ENCODE measurements at regions not wholly inside any gene's neighbourhood (a gene's known extent, or its start where the extent isn't known, plus 50 kb on each side); places are given as distances from the start of the nearest gene placed in this dataset.
"Not testable (repeated sequence)": the region's sequence is repeated elsewhere in the genome, so short reads cannot be mapped to it uniquely, and the experiment has no call there.

- FAIRE-seq (no peak), DNase-seq (ENCODE audit: insufficient read length, low spot score) (no peak)
These were observed 110.6 kb upstream of the FHL2 start for GRCh38 chr2:105509269-105510086.

- DNase-seq (ENCODE audit: insufficient read length, low spot score); FAIRE-seq: not testable (repeated sequence)
These were observed 108.0 kb upstream of the FHL2 start for GRCh38 chr2:105506860-105507259.

- no peak for FAIRE-seq
These were observed 105.6 kb upstream of the FHL2 start for GRCh38 chr2:105504459-105504858.

GRCh38 chr2:105502625-105503334, 103.9 kb upstream of the FHL2 start:
- DNase-seq (ENCODE audit: insufficient read length, low spot score), result no peak
- FAIRE-seq, result no peak

More at GRCh38 chr2:105504459-105504858, 105.6 kb upstream of the FHL2 start:
- no peak for DNase-seq (ENCODE audit: insufficient read length, low spot score)

- DNase-seq (ENCODE audit: insufficient read length, low spot score), result no peak
- FAIRE-seq, result no peak
These were observed 99.5 kb upstream of the FHL2 start for GRCh38 chr2:105498281-105498846.

GRCh38 chr2:105497094-105497493, 98.2 kb upstream of the FHL2 start:
- DNase-seq (ENCODE audit: insufficient read length, low spot score) (no peak), FAIRE-seq (no peak)

- no peak for DNase-seq (ENCODE audit: insufficient read length, low spot score)
- no peak for FAIRE-seq
These were observed 97.4 kb upstream of the FHL2 start for GRCh38 chr2:105496271-105496670.

GRCh38 chr2:105494683-105495425, 96.0 kb upstream of the FHL2 start:
- DNase-seq (ENCODE audit: insufficient read length, low spot score) (no peak), FAIRE-seq (no peak)

GRCh38 chr2:105490956-105491355, 92.1 kb upstream of the FHL2 start:
- DNase-seq (ENCODE audit: insufficient read length, low spot score) (no peak), FAIRE-seq (no peak)

- FAIRE-seq, result no peak
- DNase-seq (ENCODE audit: insufficient read length, low spot score), result no peak
These were observed 91.4 kb upstream of the FHL2 start for GRCh38 chr2:105490204-105490603.

- DNase-seq (ENCODE audit: insufficient read length, low spot score) (no peak), FAIRE-seq (no peak)
These were observed 90.5 kb upstream of the FHL2 start for GRCh38 chr2:105489168-105489878.

GRCh38 chr2:105488285-105488684, 89.4 kb upstream of the FHL2 start:
- no peak for DNase-seq (ENCODE audit: insufficient read length, low spot score)
- FAIRE-seq, result no peak

- DNase-seq (ENCODE audit: insufficient read length, low spot score) (no peak), FAIRE-seq (no peak)
These were observed 88.6 kb upstream of the FHL2 start for GRCh38 chr2:105487142-105488069.

- DNase-seq (ENCODE audit: insufficient read length, low spot score) (no peak), FAIRE-seq (no peak)
These were observed 87.9 kb upstream of the FHL2 start for GRCh38 chr2:105486762-105487141.

GRCh38 chr2:105478670-105479069, 79.8 kb upstream of the FHL2 start:
- FAIRE-seq (no peak), DNase-seq (ENCODE audit: insufficient read length, low spot score) (no peak)

GRCh38 chr2:105477050-105477620, 78.3 kb upstream of the FHL2 start:
- DNase-seq (ENCODE audit: insufficient read length, low spot score); FAIRE-seq: not testable (repeated sequence)

- FAIRE-seq, result no peak
- no peak for DNase-seq (ENCODE audit: insufficient read length, low spot score)
These were observed 74.2 kb upstream of the FHL2 start for GRCh38 chr2:105473011-105473410.

- no peak for DNase-seq (ENCODE audit: insufficient read length, low spot score)
- no peak for FAIRE-seq
These were observed 72.1 kb upstream of the FHL2 start for GRCh38 chr2:105470979-105471378.

- DNase-seq (ENCODE audit: insufficient read length, low spot score) (no peak), FAIRE-seq (no peak)
These were observed 70.9 kb upstream of the FHL2 start for GRCh38 chr2:105469781-105470180.
